Hepatocyte (in vitro differentiated cells): ENCODE measurements at regions not wholly inside any gene's neighbourhood (a gene's known extent, or its start where the extent isn't known, plus 50 kb on each side); places are given as distances from the start of the nearest gene placed in this dataset.

Source experiments
- CTCF ChIP-seq: fragments of 200-600 bp; sonication (generic); IDR thresholded peaks from 2 replicates; pipeline ENCODE4 v1.5.1; 2016; ENCODE audit warnings: antibody characterized with exemption, mild to moderate bottlenecking; ENCODE audit not compliant: poor library complexity
- EZH2 ChIP-seq: fragments of 200-600 bp; sonication (generic); IDR thresholded peaks from 2 replicates; pipeline ENCODE4 v1.6.1; 2016; ENCODE audit warnings: antibody characterized with exemption, mild to moderate bottlenecking, borderline replicate concordance
- EZH2phosphoT487 ChIP-seq: fragments of 200-600 bp; sonication (generic); IDR thresholded peaks from one replicate; pipeline ENCODE4 v1.6.1; 2018; ENCODE audit warnings: antibody characterized with exemption, mild to moderate bottlenecking, low read depth, moderate library complexity; ENCODE audit not compliant: unreplicated experiment, severe bottlenecking

- TF ChIP-seq CTCF (no peak), EZH2 (no peak), EZH2phosphoT487 (no peak)
These were observed 339.7 kb upstream of the VCX start for GRCh38 chrX:7503251-7503650.
